COLO668 (cell line): ENCODE measurements at regions not wholly inside any gene's neighbourhood (a gene's known extent, or its start where the extent isn't known, plus 50 kb on each side); places are given as distances from the start of the nearest gene placed in this dataset.
A peak's percentile ranks its signal among the peaks of the same experiment; 100 is the strongest.

Source experiments
- DNase-seq: peaks from one replicate; lab custom pipeline; 2025; ENCODE audit not compliant: unreplicated experiment; lab: John Stamatoyannopoulos, UW

DNA sequence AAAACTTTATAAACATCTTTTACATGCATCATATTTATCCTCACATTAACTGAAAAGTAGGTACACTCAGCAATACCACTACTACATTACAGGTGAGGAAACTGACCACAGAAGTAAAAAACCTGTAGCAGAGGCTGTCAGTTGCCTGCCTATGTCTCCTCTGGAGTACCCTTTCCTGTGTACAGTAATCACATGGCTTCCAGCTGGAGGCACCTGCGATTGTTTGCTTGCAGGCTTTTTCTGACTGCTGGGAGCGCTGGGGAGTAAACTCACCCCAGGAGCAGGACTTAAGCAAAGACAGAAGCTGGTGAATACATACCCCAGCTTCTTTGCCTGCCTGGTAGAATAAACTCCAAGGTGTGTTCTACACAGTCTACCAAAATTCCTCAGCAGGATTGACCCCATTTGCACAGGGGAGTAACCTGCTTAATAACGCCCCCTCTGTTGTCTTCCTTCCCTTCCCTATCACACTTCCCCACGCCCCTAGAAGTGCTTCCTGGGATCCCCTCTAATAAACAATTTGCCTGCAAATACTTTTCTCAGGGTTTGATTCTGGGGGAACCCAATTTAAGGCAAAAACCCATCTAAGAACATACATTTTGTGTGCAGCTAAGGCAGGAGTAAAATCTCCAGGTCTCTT is 138.9 kb downstream of the PTH2R start:
- DNase-seq, result peak; percentile 78

DNA sequence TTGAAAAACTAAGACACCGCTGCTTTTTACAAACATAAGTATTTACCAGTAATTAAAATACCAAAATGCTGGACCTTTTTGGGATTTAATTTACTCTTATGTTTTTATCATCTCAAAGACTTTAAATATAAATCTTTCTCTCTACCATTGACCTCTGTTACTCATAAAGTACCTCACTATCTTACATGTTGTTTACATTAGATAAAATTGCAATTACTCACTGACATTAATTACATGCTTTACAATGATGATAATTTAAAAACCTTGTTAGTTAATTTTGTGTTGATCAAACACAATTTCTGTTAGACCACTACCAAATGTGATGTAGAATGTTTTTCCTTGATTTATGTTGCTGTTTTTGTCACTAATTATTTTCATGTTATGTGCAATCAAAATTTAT is 139.5 kb downstream of the PTH2R start:
- DNase-seq, result no peak

DNA sequence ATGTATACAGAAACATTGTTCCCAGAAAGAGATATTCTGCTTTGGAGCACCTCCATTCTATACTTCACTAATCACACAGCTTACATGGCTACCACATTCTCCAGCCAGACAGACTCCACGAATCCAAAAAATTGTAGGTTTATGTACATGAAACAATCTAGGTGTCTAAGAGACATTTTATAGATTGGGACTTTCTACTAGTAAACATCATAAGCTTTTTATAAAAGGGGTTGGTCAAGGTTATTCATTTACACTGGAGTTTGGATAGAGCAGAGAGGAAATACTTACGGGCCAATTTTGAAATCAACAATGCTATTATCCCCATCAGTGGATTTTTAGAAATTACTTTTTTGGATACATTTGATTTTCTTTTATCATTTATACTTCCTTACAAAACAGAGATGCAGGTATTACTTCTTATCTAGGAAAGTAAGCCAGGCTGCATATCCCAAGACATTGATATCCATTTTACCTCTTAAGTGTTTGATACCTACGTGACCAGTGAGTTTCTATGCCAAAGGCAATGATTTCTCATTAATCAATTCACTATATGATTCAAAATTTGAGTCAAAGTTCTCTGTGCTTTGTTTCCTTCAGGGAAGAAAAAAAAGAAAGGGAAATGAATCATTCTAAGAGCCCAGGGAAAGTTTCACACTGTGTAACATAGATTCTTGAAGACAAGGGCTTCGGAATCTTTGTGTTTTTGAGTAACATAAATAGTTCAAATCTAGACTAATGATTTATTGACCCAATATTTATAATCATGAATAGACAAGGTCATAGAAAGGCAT is 140.5 kb downstream of the PTH2R start:
- DNase-seq, result no peak

DNA sequence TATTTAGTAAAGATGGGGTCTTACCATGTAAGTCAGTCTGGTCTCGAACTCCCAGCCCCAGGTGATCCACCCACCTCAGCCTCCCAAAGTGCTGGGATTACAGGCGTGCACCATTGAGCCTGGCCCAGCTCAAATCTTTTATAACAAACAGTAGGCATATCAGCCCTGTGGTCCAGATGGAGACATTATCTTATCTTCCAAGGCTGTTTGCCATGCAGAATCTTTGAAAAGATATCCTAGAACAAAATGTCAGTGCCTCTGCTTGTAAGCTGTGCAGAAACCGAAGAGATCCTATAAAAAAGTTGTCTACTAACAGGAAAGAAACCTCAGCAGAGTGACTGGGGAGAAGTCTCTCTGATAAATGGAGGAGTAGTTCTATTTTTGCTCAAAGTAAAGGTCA is 142.1 kb downstream of the PTH2R start:
- no peak for DNase-seq

DNA sequence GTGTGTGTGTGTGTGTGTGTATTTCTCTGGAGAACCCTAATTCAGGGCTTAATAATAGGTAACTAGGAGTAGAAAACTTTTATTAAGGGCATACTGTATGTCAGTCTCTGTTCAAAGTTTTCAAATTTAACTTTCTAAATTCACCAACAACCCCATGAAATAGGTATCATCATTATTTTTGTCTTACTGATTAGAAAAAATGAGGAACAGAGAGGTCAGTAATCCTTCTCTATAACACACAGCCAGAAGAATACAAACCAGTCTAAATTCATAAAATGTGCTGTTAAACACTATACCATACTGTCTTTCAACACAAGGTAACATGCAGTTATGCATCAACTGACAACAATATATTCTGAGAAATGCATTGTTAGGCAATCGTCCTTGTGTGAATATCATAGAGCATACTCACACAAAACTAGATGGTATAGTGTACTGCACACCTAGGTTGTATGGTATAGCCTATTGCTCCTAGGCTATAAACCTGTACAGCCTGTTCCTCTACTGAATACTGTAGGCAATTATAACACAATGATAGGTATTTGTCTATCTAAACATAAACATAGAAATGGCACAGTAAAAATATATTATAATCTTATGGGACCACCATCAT is 143.1 kb downstream of the PTH2R start:
- DNase-seq, result no peak

DNA sequence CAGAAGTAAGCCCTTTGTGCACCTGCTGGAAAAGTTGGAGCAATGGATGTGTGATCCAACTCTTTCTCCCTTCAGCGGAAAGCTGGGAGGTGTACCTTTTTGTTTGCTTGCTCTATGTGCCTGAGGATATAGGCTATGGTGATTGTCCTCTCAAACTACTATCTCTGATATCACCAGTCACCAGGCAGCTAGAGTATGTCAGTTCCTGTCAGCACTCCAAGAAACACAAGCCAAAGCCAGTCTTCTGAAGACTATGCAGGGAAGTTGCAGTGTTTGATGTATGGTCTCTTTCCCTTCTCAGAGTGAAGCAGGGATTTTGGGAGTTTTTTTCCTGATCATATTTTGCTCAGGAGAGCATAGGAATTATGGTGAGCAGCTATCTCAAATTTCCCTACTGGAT is 146.4 kb downstream of the PTH2R start:
- DNase-seq, result no peak

DNA sequence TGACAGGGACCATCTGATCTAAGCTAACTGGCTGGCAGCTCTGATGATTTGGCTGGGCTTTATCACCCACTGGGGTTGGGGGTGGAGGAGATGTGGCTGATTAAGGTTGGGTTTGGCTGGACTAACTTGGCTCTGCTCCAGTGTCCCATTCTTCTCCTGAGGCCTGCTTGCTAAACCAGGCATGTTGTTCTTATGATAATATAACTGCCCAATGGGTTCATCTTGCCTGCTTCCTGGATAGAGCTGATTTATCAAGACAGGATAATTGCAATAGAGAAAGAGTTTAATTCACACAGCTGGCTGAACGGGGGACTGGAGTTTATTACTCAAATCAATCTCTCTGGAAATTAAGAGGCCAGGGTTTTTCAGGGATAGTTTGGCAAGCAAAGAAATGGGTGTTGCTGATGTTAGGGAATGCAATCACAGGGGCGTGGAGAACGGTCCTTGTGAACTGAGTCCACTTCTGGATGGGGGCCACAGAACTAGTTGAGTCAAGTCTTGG is 150.4 kb downstream of the PTH2R start:
- peak; percentile 59 for DNase-seq

DNA sequence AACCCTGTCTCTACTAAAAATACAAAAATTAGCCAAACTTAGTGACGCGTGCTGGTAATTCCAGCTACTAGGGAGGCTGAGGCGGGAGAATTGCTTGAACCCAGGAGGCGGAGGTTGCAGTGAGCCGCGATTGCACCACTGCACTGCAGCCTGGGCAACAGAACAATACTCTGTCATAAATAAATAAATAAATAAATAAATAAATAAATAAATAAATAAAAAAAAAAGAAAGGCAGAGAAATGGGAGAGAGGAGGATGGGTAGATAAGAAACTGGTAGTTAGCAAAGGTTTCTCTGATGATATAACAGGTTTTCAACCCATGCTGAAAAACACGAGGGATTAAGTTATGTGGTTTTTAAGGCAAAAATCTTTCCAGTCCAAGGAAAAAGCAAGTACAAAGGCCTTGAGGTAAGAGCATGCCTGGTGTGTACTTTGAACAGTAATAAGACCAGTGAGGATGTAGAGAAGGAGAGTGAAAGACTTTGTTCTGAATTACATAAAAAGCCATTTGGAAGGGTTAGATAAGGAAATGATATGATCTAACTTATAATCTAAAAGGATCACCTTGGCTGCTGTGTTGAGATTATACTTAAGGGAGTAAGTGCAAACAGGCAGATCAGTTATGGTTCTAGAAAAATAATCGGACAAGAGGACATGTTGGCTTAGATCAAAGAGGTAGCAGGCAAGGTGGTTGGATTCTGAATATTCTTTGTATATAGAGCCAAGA is 159.3 kb downstream of the PTH2R start:
- DNase-seq, result no peak

DNA sequence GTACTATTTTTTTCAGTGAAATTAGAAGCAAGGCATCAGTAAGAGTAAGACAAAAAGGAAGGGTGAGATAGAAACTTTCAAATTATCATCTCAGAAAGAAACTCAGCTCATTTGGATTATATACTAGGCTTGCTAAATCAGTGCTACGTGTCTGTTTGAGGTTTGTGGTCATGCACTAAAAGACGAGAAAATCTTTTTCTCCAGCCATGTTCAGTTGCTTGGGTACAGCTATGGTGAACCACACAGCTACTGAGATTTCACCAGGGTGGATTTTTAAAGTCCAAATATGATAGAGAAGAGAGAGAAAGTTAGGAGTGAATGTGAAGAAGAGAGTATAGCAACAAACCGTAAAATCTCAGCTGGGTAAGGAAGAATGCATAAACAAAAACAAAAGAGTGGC is 161.6 kb downstream of the PTH2R start:
- DNase-seq, result no peak

DNA sequence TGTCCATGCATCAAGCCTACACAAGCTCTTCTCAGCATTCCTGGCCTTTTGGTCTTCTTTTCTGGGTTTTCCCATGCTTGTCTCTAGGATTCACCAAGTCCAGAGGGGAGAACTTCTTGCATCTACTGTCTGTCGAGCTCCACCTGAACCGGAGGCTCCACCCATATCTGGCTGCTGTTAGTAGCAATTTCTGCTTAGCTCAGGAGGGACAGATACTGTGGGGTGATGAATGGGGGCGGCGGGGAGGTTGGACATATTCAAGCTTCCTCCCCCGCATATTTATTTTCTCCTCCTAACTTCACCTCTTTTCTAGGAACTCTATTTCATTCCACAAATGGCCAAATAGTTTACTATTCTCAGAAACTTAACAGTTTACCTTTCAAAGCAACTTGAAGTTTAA is 163.5 kb downstream of the PTH2R start:
- DNase-seq, result no peak

DNA sequence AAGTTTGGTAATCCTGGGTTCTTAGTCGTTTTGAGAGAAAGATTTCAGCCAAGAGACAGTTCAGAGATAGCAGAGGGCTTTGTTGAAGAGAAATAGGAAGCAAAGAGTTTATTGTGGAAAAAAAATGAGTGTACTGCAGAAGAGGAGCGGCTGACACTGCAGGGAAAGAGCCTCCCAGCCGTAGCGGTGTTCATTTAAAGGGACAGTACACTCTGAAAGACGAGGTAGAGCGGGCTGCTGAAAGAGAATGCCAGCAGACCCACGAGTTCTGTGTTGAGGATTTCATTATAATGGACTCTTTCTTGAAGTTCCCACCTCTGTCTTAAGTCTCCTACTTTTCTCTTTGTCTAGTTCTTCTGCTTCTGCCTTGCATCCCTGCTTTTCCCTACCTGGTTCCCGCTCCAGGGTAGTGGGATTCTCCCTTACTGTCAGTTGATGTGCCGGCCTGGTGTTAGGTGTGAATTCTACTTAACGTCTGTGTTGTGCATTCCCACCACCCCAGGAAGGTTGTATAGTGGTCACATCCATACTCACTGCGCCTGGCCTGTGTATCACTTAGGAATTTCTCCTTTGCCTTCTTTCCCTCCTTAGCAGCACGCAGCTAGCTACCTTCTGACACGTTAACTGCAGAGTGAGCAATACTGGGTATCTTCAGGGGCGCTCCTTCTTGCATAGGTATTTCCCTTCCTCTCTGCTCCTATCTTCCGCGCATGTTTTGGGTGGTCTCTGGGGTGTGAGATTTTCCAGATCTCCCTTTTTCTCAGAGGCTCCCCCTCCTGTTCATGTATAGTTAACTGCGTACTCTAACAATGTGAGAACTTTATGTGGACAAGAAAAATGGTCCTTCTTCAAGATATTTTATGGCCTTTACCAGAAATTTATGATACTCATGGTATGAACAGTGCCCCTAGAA is 164.5 kb downstream of the PTH2R start:
- DNase-seq, result no peak

DNA sequence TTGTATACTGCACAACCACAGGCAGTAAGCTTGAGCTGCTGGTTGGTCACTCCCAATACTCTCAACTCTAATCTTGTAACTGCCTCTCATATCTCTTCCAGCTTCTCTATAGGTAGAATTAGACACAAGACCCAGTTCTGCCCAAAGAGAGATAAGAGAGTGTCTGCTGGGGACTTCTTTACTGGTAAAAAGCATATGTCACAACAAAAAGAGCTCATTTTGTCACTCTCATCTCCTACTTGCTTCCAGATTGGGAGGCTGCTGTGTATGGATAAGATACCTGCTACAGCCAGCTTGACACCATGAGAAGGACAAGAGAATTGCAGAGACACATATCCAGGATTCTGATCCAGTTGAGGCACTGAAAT is 165.2 kb downstream of the PTH2R start:
- DNase-seq, result no peak

DNA sequence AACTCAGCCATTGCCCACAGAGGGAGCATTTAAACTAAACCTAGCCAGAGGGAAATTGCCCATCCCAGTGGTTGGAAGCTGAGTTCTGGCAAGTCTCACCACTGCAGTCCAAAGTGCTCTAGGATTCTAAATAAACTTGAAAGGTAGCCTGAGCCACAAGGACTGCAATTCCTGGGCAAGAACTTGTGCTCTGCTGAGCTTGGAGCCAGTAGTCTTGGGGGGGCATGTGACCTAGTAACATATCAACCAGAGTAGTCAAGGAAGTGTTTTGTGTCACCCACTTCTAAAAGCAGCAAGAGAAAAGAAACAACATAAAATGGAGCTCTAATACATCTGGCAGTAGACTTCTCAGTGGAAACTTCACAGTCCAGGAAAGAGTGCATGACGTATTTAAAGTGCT is 167.0 kb downstream of the PTH2R start:
- no peak for DNase-seq

DNA sequence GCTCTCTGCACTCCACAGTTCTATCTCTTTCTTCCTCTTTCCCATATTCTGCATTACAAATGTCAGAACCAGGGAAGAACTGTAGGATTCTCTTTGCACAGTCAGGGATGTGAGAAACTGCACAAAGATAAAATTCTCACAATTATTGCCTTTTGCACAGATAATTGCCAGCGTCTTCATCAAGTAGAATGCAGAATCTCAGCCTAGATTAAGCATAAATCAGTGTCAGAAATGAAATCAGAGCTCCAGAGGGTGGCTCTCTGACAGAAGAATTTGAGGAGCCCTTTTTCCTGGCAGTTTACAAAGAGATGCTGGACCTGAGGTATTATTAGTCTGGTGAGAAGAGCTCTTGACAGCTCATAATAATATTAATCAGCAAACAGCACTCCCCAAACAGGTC is 173.1 kb downstream of the PTH2R start:
- DNase-seq, result no peak

DNA sequence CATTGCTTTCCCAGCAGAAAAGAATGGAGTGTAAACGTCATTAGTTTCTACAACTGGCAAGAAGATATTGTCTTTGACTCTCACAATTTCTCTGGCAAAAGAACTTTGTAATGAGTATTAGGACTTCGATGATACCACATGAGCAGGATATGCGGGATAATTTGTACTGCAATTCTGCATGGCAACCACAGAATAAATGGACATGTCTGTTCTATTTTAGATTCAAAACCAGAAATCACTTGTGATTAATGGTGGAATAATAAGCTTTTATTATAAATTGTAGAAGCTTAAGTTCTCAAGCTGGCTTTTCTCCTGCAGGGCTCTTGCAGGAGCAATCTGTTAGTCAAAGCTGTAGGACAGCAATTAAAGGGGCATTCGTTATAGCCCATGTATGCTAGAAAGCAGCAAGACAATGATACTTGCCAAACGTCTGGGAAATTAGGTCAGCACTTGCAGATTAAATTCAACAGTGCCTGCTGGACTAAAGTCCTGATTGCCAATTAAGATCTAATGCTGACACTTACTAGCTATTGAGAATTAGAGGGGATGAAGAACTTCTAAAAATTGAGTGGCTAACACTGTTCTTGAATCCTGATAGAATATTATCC is 177.9 kb downstream of the PTH2R start:
- no peak for DNase-seq

DNA sequence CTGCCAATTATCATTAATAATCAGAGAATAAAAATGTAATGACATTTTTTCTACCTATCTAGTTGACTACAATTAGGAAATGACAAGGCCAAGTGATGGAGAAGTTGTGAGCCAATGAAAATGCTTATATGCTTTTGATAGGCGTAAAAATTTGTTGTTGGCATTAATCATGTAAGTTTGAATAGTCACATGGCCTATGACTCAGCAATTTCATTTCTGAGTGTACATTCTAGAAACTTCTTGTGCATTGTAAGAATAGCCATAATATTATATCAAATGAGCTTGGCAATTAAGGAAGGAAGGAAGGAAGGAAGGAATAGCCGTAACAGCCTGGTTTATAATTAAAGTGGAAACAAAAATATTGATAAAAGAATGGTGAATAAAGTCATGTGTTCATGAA is 179.9 kb downstream of the PTH2R start:
- no peak for DNase-seq

DNA sequence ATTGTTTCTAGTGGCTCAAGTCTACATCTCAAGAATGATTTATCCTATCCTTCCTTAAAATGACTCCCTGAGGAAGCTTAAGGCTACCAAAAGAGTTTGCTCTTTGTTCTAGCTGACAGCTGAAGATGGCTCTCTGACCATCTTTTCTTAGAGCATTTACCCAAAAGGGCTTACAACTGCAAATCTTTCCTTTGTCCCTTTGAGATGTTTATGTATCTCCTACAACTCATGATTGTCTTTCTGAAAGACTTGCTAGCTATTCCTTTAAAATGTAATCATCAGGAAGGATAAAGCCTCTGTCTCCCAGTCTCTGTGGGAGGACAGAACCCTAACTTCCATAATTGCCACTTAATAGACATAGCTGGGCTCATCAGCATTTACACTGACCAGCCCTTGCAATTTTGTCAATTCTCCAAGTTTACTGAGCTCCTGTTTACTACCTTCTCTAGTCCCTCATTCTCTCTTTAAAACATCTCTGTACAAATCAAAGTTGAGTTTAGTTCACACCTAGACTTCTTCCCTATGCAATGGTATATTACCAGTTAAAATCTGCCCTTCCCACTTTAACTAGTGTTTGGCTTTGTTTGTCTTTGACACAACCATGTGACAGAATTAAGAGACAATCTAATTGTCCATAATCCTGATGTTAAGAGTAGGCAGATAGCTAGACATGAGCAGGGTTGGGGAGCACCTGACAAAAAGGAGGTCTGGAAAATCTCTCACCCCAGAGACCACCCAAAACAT is 188.2 kb downstream of the PTH2R start:
- no peak for DNase-seq

DNA sequence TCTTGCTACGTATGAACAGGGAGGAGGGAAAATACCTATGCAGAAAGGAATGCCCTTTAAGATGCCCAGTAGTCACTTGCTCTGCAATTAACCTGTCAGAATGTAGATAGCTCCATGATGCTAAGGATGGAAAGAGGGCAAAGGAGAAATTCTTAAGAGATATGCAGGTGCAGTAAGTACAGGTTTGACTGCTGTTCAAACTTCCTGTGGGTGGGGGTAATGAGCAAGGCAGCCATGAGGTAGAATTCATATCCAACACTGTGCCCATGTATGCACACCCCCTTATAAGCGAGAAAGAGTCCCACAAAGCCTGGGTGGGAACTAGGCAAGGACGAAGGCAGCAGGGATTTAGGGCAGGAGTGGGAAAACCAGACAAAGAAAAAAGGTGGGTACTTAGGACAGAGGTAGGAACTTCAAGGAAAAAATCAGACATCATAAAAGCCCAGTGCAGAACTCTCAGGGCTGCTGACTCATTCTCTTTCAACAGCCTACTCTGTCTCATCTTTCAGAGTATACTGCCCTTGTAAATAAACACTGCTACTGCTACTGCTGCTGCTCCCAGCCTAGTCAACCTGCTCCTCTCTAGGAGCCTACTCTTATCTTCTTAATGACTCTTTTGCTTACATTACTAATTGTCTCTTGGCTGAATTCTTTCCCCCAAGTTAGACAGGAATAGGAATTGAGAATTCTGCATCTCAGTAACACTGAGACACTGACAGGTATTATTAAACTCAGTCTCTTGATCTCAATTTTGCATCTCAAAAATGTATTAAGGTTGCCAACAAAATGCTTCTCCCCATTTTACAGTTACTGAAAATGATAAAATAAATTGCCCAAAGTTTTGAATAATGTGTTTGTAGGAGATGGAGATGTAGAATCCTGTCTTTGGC is 189.0 kb downstream of the PTH2R start:
- peak; percentile 34 for DNase-seq
